Astrocyte (in vitro differentiated cells and primary cell): ENCODE measurements at regions not wholly inside any gene's neighbourhood (a gene's known extent, or its start where the extent isn't known, plus 50 kb on each side); places are given as distances from the start of the nearest gene placed in this dataset.

Experiments used
- CTCF ChIP-seq: IDR thresholded peaks from 2 replicates; pipeline ENCODE4 v1.5.1; 2011; ENCODE audit warnings: low read depth, mild to moderate bottlenecking, inconsistent platforms, low read length, moderate library complexity; ENCODE audit not compliant: insufficient read depth
- EZH2 ChIP-seq: IDR thresholded peaks from 2 replicates; pipeline ENCODE4 v1.6.1; 2012; ENCODE audit warnings: mild to moderate bottlenecking, low read length, inconsistent platforms; ENCODE audit not compliant: insufficient read depth

DNA sequence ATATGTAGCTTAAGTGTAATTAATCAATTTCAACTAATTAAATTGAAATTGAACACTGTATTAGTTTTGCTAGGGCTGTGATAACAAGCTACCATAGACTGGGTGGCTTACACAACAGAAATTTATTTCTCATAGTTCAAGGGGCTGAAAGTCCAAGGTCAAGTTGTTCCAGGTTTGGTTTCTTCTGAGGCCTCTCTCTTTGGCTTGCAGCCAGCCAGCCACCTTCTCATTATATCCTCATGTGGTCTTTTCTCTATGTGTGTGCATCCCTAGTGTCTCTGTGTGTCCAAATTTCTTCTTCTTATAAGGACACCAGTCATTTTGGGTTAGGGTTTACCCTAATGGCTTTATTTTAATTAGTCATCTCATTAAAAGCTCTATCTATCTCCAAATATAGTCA lies 611.7 kb downstream of the UTRN start:
- no peak for TF ChIP-seq CTCF
- TF ChIP-seq EZH2: no peak
